ENCODE measurements at regions not wholly inside any gene's neighbourhood (a gene's known extent, or its start where the extent isn't known, plus 50 kb on each side); places are given as distances from the start of the nearest gene placed in this dataset.

GRCh38 chr9:135213566-135213965, 126.1 kb downstream of the OLFM1 start:
- Histone ChIP-seq H3K4me1 (ENCODE audit: control insufficient read depth in 1 of 2, insufficient read depth in 1 of 2, low read depth in 1 of 2, low read length in 1 of 2) (no peaks in the 10 kb centered on the region), H3K4me3 (ENCODE audit: low read depth in 1 of 2, low read length in 1 of 2) (no peak overlapping the region), H3K27ac (no peak overlapping the region), H3K36me3 (no peaks in the 10 kb centered on the region), H3K27me3 (peaks cover 31% of the 10 kb centered on the region), H3K9me3 (no peaks in the 10 kb centered on the region)
- no peak for TF ChIP-seq CTCF (IDR thresholded peaks at IDR 0.05)

- no peak for TF ChIP-seq CTCF (IDR thresholded peaks at IDR 0.05)
- no peaks in the 10 kb centered on the region for H3K4me1 ChIP-seq (ENCODE audit: control insufficient read depth in 1 of 2, insufficient read depth in 1 of 2, low read depth in 1 of 2, low read length in 1 of 2)
- no peak overlapping the region for H3K4me3 ChIP-seq (ENCODE audit: low read depth in 1 of 2, low read length in 1 of 2)
- peaks cover 36% of the 10 kb centered on the region for H3K27me3 ChIP-seq
- no peak overlapping the region for H3K27ac ChIP-seq
- H3K36me3 ChIP-seq, result no peaks in the 10 kb centered on the region
- H3K9me3 ChIP-seq, result no peaks in the 10 kb centered on the region
These were observed 126.7 kb downstream of the OLFM1 start for GRCh38 chr9:135214054-135214640.

GRCh38 chr9:135214706-135215105, 127.2 kb downstream of the OLFM1 start:
- H3K9me3 ChIP-seq, result no peaks in the 10 kb centered on the region
- no peaks in the 10 kb centered on the region for H3K36me3 ChIP-seq
- no peak for TF ChIP-seq CTCF (IDR thresholded peaks at IDR 0.05)
- no peak overlapping the region for H3K4me3 ChIP-seq (ENCODE audit: low read depth in 1 of 2, low read length in 1 of 2)
- H3K4me1 ChIP-seq (ENCODE audit: control insufficient read depth in 1 of 2, insufficient read depth in 1 of 2, low read depth in 1 of 2, low read length in 1 of 2), result no peaks in the 10 kb centered on the region
- peaks cover 36% of the 10 kb centered on the region for H3K27me3 ChIP-seq
- H3K27ac ChIP-seq, result no peak overlapping the region

GRCh38 chr9:135215571-135216161, 128.2 kb downstream of the OLFM1 start:
- no peak overlapping the region for H3K4me3 ChIP-seq (ENCODE audit: low read depth in 1 of 2, low read length in 1 of 2)
- no peaks in the 10 kb centered on the region for H3K36me3 ChIP-seq
- peaks cover 36% of the 10 kb centered on the region for H3K27me3 ChIP-seq
- TF ChIP-seq CTCF (IDR thresholded peaks at IDR 0.05), result no peak
- no peak overlapping the region for H3K27ac ChIP-seq
- H3K4me1 ChIP-seq (ENCODE audit: control insufficient read depth in 1 of 2, insufficient read depth in 1 of 2, low read depth in 1 of 2, low read length in 1 of 2), result no peaks in the 10 kb centered on the region
- H3K9me3 ChIP-seq, result no peaks in the 10 kb centered on the region

- peaks cover 36% of the 10 kb centered on the region for H3K27me3 ChIP-seq
These were observed 128.8 kb downstream of the OLFM1 start for GRCh38 chr9:135216236-135216635.

More at GRCh38 chr9:135216236-135216635, 128.8 kb downstream of the OLFM1 start:
- Histone ChIP-seq H3K4me1 (ENCODE audit: control insufficient read depth in 1 of 2, insufficient read depth in 1 of 2, low read depth in 1 of 2, low read length in 1 of 2) (no peaks in the 10 kb centered on the region), H3K36me3 (no peaks in the 10 kb centered on the region), H3K27ac (no peak overlapping the region), H3K4me3 (ENCODE audit: low read depth in 1 of 2, low read length in 1 of 2) (no peak overlapping the region), H3K9me3 (no peaks in the 10 kb centered on the region)
- no peak for TF ChIP-seq CTCF (IDR thresholded peaks at IDR 0.05)

Measured in neutrophil (primary cell).